Activated CD4-positive, alpha-beta T cell treated with anti-CD3 and anti-CD28 coated beads for 24 hours (primary cell): ENCODE measurements at regions not wholly inside any gene's neighbourhood (a gene's known extent, or its start where the extent isn't known, plus 50 kb on each side); places are given as distances from the start of the nearest gene placed in this dataset.
"Not testable (repeated sequence)": the region's sequence is repeated elsewhere in the genome, so short reads cannot be mapped to it uniquely, and the experiment has no call there.

Experiments
- DNase-seq, 2 donors: peaks; one replicate each; pipeline ENCODE4 v3.0.0-alpha.2; 2020; ENCODE audit warnings: low read depth in 2 of 2

DNA sequence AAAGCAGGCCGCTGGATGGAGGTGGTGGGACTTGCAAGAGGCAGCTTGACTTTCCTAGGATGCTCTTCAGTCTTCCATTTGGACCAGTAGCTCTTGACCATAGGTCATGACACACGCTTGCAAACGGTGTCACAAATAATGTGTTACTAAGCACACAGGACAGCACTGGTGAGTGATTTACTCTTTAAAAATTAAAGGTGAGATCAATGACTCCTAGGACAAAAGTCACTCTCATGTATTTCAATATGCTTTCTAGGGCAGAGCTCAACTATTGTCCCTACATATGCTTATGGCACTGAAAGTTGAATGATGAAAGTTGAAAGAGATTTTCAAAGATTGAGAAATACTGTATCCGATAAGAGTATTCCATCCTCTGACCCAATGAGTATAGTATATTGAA, 496.7 kb downstream of the EBF1 start:
- DNase-seq = no peak

- no peak for DNase-seq
These were observed 498.6 kb downstream of the EBF1 start for GRCh38 chr5:158601118-158601517.

DNA sequence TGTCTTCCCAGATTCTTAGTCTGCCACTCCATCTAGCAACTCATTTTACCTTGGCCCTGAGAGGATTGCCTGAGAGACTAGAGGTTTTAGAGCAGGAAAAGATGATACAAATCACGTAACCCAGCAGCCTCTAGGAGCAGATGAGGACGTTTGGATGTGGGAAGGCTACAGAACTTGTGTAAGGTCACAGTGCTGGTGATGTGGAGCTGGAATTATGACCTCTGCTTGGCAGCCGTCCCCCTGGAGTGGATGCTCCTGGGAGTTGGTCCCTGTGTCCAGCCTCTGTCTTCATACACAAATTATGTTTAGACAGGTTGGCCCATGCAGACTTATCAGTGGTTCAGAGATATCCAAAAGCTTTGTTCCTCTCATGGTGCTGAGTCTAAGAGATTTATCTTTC, 499.0 kb downstream of the EBF1 start:
- DNase-seq = no peak

GRCh38 chr5:158599157-158599556, 500.6 kb downstream of the EBF1 start:
- no peak for DNase-seq

DNA sequence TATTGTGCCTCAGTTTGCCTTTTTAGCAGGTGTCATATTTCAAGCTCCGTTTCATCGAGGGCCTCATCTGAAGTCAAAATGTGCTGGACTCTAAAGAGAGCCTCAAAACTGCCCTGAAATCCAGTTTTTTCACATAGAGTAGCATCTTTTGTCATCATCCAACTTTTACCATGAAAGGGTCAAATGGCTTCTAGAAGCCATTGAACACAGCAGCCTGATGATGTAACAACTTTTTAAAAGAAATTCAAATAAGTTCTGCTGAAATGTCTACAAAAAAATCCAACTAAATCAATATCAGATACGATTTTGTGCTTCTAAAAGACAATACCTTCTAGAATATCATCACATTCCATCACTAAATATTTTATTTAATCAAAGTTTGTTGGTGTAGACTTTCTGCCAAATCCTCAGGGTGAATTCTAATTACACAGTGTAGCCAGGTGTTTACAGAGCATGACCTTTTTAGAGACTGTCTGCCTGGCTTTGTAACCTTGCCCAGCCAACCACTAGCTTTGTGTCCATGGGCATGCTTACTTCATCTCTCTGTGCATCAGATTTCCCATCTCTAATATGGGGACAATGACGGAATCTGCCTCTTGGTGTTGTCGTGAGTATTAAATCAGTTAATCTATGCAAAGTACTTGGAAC, 505.0 kb downstream of the EBF1 start:
- no peak for DNase-seq

GRCh38 chr5:158593925-158594324, 505.8 kb downstream of the EBF1 start:
- DNase-seq = no peak

DNA sequence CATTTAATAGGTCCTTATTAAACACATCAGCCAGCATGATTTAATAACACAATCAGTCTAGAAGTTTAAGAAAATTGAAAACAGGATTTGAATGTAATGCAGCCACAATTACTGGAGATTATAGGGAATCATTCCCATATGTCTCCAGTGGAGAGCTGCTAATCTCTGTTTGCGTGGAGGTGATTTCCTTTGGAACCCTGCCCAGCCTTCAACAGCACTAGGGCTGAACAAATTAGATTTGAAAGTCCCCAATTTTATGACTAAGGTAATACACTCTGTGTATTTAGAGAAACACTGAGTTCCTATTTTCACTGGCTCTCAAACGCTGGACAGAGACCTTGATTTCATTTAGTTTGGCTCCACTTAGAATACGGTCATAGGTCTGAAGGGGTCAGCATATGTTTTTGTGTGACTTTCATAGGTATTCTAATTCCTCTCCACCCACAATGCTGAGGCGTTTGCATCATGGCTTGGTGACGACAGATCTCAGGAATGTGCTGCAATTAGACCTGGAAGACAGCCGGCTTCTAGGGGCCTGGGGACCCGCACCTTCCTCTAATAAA, 508.3 kb downstream of the EBF1 start:
- no peak for DNase-seq

- no peak for DNase-seq
These were observed 508.9 kb downstream of the EBF1 start for GRCh38 chr5:158590746-158591300.

DNA sequence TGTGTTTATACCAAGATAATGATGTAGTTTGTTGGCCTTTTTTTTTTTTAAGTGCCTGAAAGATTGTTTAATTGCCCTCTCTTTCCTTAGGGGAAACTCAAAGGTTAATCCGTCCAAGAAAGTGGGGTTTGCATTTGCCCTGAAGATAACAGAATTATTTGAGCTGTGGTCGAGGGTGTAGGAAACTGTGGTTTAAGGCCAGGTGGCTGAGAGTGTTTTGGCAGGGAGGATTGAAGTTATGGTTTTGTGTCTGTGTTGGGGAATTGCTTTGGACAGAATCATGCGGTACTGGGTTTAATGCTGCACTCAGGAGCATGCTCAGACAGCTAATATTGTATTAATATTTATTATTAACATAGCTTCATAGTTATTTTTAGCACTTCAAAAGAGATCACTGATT, 509.8 kb downstream of the EBF1 start:
- DNase-seq = no peak

DNA sequence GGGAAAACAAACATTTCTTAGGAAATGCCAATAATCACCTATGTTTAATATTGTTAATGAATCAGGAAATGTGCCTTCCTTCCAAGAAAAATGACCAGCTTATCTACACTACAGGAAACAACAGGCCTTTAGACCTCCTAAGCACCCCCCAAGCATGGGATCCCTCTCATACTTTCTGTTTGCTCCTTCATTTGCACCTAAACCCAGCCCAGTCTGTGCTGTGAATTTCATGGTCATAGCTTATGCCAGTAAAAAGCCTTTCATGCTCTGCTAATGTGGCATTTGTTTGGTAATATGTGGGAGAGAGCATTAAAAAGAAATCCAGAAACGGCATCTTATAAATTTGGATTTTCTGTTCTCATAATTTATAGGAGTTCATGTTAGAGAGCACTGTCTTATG, 511.1 kb downstream of the EBF1 start:
- DNase-seq = no peak

- no peak for DNase-seq
These were observed 513.7 kb downstream of the EBF1 start for GRCh38 chr5:158586054-158586453.

GRCh38 chr5:158582669-158583068, 517.0 kb downstream of the EBF1 start:
- not testable (repeated sequence) for DNase-seq

DNA sequence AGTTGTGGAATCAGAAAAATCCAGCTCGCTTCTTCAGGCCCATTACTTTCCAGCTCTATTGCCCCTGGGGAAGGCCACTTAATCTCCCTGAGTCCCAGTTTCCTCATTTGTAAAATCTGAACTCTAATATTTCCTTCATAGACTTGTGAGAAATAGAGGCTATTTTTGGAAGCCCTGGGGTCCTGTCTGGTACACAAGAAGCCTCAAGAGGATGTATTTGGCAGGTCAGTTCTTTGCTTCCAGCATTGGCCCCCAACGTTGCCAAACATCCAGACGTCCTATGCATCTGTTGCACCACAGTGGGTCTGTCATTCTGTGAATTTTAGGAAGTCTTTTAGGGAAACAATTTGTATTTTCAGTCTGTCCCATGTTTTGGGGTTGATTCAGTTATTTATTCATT, 525.9 kb downstream of the EBF1 start:
- DNase-seq = no peak

- DNase-seq = no peak
These were observed 529.2 kb downstream of the EBF1 start for GRCh38 chr5:158570502-158570901.

DNA sequence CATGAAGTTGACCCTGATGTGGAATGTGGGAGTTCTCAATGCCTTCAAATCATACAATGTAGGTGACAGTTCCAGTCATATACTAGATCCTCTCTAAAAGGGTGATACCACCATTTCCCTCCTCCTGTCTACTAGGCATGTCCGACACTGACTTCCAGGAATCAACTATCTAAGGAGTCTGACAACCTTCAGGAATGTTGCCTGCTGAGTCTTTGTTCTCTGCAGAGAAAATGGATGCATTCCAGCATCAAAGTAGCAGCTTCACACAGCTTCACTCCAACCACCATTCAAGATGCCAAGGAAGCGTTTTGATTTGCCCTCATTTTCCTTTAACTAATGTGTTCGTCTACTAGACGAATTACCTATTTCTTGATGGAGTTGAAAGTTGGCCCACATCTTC, 530.2 kb downstream of the EBF1 start:
- no peak for DNase-seq

- DNase-seq = no peak
These were observed 534.5 kb downstream of the EBF1 start for GRCh38 chr5:158565017-158565789.

DNA sequence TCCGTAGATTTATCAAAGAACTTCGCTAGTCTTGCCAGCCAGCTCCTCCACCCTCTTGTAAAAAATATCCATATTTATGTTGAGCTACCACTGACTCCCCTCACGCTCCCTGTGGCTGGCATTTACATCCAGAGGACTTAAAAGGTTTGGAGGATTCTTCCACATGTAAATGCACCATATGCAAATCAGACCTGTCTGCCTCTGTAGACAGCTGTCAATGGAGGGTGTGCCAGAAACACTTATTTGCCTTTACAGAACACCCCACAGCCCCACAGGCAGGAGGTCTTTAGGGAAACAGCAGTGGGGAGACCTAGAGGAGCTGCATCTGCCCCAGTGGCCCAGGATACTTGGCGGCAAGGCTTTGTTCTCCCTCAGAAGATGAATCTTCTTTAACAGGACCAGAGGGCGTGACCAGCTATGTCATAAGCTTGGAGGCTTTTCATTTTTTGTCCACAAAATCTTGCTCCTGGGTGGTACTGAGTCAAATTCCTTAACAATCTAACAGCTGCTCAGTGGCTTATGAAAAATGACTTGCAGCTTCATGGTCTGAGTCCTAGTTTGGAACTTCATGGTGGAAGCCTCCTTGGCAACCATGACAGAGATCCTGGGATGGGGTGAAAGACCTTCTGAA, 535.8 kb downstream of the EBF1 start:
- DNase-seq = no peak

GRCh38 chr5:158561562-158562190, 538.0 kb downstream of the EBF1 start:
- DNase-seq = no peak

- DNase-seq = no peak
These were observed 539.5 kb downstream of the EBF1 start for GRCh38 chr5:158560170-158560569.

GRCh38 chr5:158559643-158560042, 540.1 kb downstream of the EBF1 start:
- DNase-seq = no peak

GRCh38 chr5:158559066-158559465, 540.6 kb downstream of the EBF1 start:
- no peak for DNase-seq

- no peak for DNase-seq
These were observed 545.8 kb downstream of the EBF1 start for GRCh38 chr5:158553962-158554336.
